ENCODE measurements at regions not wholly inside any gene's neighbourhood (a gene's known extent, or its start where the extent isn't known, plus 50 kb on each side); places are given as distances from the start of the nearest gene placed in this dataset.

DNA sequence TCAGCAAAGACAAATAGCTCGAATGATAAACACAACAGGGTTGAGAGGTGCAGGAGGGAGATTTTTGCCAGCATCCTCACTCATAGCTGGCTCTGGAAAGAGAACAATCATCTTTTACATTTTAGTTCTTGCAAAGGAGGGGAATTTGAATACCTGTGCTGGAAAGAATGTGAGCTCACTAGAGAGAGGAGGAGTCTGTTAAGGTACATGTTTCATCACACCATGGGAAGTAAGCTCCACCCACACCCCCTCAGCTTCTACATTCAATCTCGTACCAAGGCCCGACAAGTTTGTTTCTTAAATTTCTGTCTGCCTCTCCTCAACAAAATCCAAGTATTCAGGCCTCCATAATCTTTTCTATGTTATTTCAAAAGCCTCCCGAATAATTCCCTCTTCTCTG, 254.6 kb downstream of the BRINP1 start:
- no peak for TF ChIP-seq ZNF571 (tag by site-specific recombination; IDR thresholded peaks at IDR 0.05)
- no peak for TF ChIP-seq PBX3 (CRISPR knock-in tag; IDR thresholded peaks at IDR 0.05)
- no peak for TF ChIP-seq CTCF (tag by site-specific recombination; IDR thresholded peaks at IDR 0.05)
- TF ChIP-seq, protein P1, sequence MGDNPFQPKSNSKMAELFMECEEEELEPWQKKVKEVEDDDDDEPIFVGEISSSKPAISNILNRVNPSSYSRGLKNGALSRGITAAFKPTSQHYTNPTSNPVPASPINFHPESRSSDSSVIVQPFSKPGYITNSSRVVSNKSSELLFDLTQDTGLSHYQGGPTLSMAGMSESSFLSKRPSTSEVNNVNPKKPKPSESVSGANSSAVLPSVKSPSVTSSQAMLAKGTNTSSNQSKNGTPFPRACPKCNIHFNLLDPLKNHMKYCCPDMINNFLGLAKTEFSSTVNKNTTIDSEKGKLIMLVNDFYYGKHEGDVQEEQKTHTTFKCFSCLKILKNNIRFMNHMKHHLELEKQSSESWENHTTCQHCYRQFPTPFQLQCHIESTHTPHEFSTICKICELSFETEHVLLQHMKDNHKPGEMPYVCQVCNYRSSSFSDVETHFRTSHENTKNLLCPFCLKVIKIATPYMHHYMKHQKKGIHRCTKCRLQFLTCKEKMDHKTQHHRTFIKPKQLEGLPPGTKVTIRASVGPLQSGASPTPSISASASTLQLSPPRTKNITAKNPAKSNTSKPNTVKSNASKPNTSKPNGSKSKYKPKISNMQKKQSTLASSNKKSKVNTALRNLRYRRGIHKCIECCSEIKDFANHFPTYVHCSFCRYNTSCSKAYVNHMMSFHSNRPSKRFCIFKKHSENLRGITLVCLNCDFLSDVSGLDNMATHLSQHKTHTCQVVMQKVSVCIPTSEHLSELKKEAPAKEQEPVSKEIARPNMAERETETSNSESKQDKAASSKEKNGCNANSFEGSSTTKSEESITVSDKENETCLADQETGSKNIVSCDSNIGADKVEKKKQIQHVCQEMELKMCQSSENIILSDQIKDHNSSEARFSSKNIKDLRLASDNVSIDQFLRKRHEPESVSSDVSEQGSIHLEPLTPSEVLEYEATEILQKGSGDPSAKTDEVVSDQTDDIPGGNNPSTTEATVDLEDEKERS (tag by site-specific recombination; IDR thresholded peaks at IDR 0.05): no peak
- TF ChIP-seq SP2 (tag by site-specific recombination; IDR thresholded peaks at IDR 0.05): no peak
- TF ChIP-seq MZF1 (tag by site-specific recombination; IDR thresholded peaks at IDR 0.05; ENCODE audit: borderline replicate concordance): no peak
- no peak for TF ChIP-seq ZNF24 (tag by site-specific recombination; IDR thresholded peaks at IDR 0.05)
- no peak for TF ChIP-seq ZNF266 (tag by site-specific recombination; IDR thresholded peaks at IDR 0.05; ENCODE audit: low read depth)
- no peak for TF ChIP-seq ZNF274 (IDR thresholded peaks at IDR 0.05; ENCODE audit: low read length)
- no peak for TF ChIP-seq ZNF274 (tag by site-specific recombination; IDR thresholded peaks at IDR 0.05; ENCODE audit: borderline replicate concordance)

Data from HEK293 (cell line).